Gastrocnemius medialis (tissue), 4 donors: ENCODE measurements at regions not wholly inside any gene's neighbourhood (a gene's known extent, or its start where the extent isn't known, plus 50 kb on each side); places are given as distances from the start of the nearest gene placed in this dataset.

Experiments used
- ATAC-seq, 2 donors: fragments of 150-250 bp; one replicate each; pipeline ENCODE4 v1.9.1; 2016
- DNase-seq, 2 donors: peaks; one replicate each; pipeline ENCODE4 v3.0.0-alpha.2; 2019
- H3K27ac ChIP-seq, 4 donors: fragments of 200-600 bp; sonication (generic); 1 replicate in 1 of 4; 2 replicates in 3 of 4; pipeline ENCODE4 v1.5.1; 2016 to 2018; ENCODE audit warnings: mild to moderate bottlenecking in 2 of 4, moderate library complexity in 1 of 4
- H3K27me3 ChIP-seq, 3 donors: fragments of 200-600 bp; sonication (generic) in 2 of 3; 1 replicate in 1 of 3; 2 replicates in 2 of 3; pipeline versions ENCODE4 v1.5.1 to v1.6.0; 2016 to 2019; ENCODE audit warnings: mild to moderate bottlenecking in 1 of 3, moderate library complexity in 1 of 3
- H3K36me3 ChIP-seq, 2 donors: fragments of 200-600 bp; sonication (generic) in 1 of 2; one replicate each; pipeline ENCODE4 v1.5.1; 2017 to 2018
- H3K4me1 ChIP-seq, 2 donors: fragments of 200-600 bp; sonication (generic) in 1 of 2; one replicate each; pipeline ENCODE4 v1.5.1; 2016 to 2017; ENCODE audit warnings: mild to moderate bottlenecking in 2 of 2
- H3K4me3 ChIP-seq, 4 donors: fragments of 200-600 bp; sonication (generic) in 3 of 4; 1 replicate in 1 of 4; 2 replicates in 3 of 4; pipeline ENCODE4 v1.5.1; 2016 to 2019; ENCODE audit warnings: mild to moderate bottlenecking in 2 of 4
- H3K9me3 ChIP-seq, 3 donors: fragments of 200-600 bp; sonication (generic) in 2 of 3; 1 replicate in 1 of 3; 2 replicates in 2 of 3; pipeline ENCODE4 v1.5.1; 2016 to 2019
- POLR2A ChIP-seq, 2 donors: fragments of 450-650 bp; IDR thresholded peaks; one replicate each; pipeline ENCODE4 v1.6.1; 2017; ENCODE audit warnings: antibody characterized with exemption in 2 of 2, mild to moderate bottlenecking in 2 of 2, moderate library complexity in 2 of 2
- in situ Hi-C, 4 donors: fragments of 200-750 bp; cut with MboI; loops; one replicate each; pipeline versions ENCODE4 v1.15.0 to v1.8.0; 2017; ENCODE audit warnings: low sequenced_read_pairs in 4 of 4
- intact Hi-C: fragments of 100-400 bp; cut with DNase I; formaldehyde crosslinking; loops from one replicate; pipeline ENCODE4 v1.15.1; 2023; ENCODE audit warnings: low total_unique reads
- TF ChIP-seq, protein P1 (sequence below), 5 experiments: fragments of 450-650 bp in 3 of 5; fragments of 200-600 bp in 2 of 5; sonication (generic) in 2 of 5; IDR thresholded peaks in 4 of 5; conservative IDR thresholded peaks in 1 of 5; 1 replicate in 4 of 5; 2 replicates in 1 of 5; pipeline ENCODE4 v1.5.1; 2016 to 2019; ENCODE audit warnings: antibody characterized with exemption in 5 of 5, mild to moderate bottlenecking in 3 of 5, moderate library complexity in 3 of 5

DNA sequence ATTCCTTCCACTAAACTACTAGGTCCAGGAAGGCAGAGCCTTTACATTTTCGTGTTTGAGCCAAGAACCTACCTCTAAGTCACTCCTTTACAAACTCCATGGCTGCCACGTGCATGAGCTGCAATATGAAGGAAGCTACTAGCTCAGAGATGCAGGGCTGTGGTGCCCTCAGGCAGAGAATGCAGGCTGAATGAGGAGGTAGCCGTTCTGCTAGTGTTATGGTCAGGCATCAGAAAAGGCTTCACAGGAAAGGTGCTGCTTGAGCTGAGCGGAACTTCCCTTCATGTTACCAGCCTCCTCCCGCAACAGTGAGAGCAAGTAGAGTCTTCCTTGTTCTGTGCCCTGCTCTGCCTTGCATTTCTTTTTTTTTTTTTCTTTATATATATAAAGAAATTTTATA, 148.3 kb upstream of the PACRGL start:
- Histone ChIP-seq H3K36me3 (no peaks in the 10 kb centered on the region), H3K27ac (no peak overlapping the region), H3K9me3 (no peaks in the 10 kb centered on the region), H3K4me3 (no peak overlapping the region), H3K4me1 (no peaks in the 10 kb centered on the region), H3K27me3 (no peaks in the 10 kb centered on the region)
- intact Hi-C loops = no loop called here
- ATAC-seq = no peak
- no peak for DNase-seq
- in situ Hi-C loops = no loop called here
- TF ChIP-seq POLR2A (IDR thresholded peaks at IDR 0.05) = no peak
- TF ChIP-seq, protein P1, sequence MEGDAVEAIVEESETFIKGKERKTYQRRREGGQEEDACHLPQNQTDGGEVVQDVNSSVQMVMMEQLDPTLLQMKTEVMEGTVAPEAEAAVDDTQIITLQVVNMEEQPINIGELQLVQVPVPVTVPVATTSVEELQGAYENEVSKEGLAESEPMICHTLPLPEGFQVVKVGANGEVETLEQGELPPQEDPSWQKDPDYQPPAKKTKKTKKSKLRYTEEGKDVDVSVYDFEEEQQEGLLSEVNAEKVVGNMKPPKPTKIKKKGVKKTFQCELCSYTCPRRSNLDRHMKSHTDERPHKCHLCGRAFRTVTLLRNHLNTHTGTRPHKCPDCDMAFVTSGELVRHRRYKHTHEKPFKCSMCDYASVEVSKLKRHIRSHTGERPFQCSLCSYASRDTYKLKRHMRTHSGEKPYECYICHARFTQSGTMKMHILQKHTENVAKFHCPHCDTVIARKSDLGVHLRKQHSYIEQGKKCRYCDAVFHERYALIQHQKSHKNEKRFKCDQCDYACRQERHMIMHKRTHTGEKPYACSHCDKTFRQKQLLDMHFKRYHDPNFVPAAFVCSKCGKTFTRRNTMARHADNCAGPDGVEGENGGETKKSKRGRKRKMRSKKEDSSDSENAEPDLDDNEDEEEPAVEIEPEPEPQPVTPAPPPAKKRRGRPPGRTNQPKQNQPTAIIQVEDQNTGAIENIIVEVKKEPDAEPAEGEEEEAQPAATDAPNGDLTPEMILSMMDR (IDR thresholded peaks at IDR 0.05 in 4 of 5, conservative IDR thresholded peaks at IDR 0.05 in 1 of 5) = no peak

GRCh38 chr4:20554134-20554533, 146.1 kb upstream of the PACRGL start:
- no peak overlapping the region for H3K27ac ChIP-seq
- H3K4me3 ChIP-seq = no peak overlapping the region
- H3K4me1 ChIP-seq = no peaks in the 10 kb centered on the region
- intact Hi-C loops (no loop called here), in situ Hi-C loops (no loop called here)
- DNase-seq (no peak), ATAC-seq (no peak)
- H3K9me3 ChIP-seq = no peaks in the 10 kb centered on the region
- no peaks in the 10 kb centered on the region for H3K36me3 ChIP-seq
- H3K27me3 ChIP-seq = no peaks in the 10 kb centered on the region
- no peak for TF ChIP-seq POLR2A (IDR thresholded peaks at IDR 0.05)
- TF ChIP-seq, protein P1 (IDR thresholded peaks at IDR 0.05 in 4 of 5, conservative IDR thresholded peaks at IDR 0.05 in 1 of 5) = no peak

DNA sequence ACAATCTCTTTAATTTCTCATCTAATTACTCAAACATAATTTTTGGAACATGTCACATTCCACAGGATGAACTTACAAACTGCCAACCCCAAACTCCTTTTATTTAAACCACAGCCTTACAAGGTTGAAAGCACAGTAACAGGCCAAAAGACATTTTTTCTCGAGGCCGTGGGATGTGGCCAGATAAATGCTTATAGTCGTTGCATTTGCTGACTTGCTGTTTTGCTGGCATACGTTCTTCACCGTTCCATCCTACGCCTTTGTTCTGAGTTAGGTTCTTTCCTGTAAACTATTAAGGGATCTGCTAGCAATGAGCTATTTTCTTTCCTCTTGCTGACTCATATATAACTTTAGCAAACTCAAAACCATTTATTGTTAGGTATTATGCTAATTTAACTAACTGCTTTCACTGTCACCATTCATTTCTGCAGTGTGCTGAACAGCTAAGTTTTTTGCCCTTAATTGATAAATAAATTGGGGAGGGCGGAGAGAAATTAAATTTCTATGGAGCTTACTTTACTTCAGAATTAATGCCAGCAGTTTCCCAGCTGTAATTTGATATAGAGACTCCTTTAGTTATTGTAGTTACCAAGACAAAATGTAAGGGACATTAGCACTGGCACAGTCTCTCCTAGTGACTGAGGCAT, 135.1 kb upstream of the PACRGL start:
- Histone ChIP-seq H3K27me3 (no peaks in the 10 kb centered on the region), H3K4me1 (no peaks in the 10 kb centered on the region), H3K36me3 (no peaks in the 10 kb centered on the region), H3K27ac (no peak overlapping the region), H3K9me3 (no peaks in the 10 kb centered on the region), H3K4me3 (no peak overlapping the region)
- ATAC-seq = no peak
- no peak for DNase-seq
- no peak for TF ChIP-seq POLR2A (IDR thresholded peaks at IDR 0.05)
- TF ChIP-seq, protein P1 (IDR thresholded peaks at IDR 0.05 in 4 of 5, conservative IDR thresholded peaks at IDR 0.05 in 1 of 5) = no peak
- intact Hi-C loops (no loop called here), in situ Hi-C loops (no loop called here)

DNA sequence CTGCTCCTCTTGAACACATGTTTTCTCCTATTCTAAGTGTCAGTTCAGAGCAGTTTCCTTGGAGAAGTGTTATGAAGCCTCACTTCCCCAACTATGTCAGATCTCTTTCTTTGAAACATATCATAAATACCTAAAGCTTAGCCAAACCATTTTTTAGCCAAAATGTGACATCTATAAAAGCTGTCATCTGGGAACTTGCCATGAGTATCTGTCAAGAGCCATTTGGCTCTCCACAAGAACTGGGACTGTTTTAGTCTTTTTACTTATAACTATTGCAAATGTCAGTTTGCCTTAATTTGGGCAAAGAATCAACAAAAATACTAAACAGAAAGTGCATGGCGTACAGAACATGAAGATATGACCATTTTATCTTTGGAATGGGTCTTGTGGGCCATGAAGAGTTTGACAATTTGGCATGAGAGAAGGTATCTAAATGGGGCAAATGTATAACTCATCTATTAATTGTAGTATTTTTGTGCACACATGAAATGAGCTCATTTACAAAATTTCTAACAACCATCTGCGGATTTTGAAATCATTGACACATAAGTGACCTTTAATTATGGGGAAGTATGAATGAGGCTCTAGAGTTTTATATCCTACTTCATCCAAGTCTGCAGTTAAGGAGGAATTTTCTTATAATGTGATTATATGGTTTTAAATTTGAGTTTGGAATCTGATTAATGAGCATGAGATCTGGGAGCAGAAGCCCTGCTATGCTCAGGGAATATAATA, 129.1 kb upstream of the PACRGL start:
- in situ Hi-C loops = no loop called here
- intact Hi-C loops = no loop called here
- no peak for ATAC-seq
- Histone ChIP-seq H3K4me3 (no peak overlapping the region), H3K4me1 (no peaks in the 10 kb centered on the region), H3K9me3 (no peaks in the 10 kb centered on the region), H3K27me3 (no peaks in the 10 kb centered on the region), H3K27ac (no peak overlapping the region), H3K36me3 (no peaks in the 10 kb centered on the region)
- DNase-seq = no peak
- TF ChIP-seq, protein P1 (IDR thresholded peaks at IDR 0.05 in 4 of 5, conservative IDR thresholded peaks at IDR 0.05 in 1 of 5) = no peak
- no peak for TF ChIP-seq POLR2A (IDR thresholded peaks at IDR 0.05)
